BJ (cell line): ENCODE measurements at regions not wholly inside any gene's neighbourhood (a gene's known extent, or its start where the extent isn't known, plus 50 kb on each side); places are given as distances from the start of the nearest gene placed in this dataset.

ENCODE experiments used
- CTCF ChIA-PET: fragments of 350-600 bp; formaldehyde crosslinking; extraction: SDS; loops from one replicate; lab custom pipeline; 2021; ENCODE audit warnings: antibody characterized with exemption, inconsistent platforms; lab: Yijun Ruan, JAX
- POLR2A ChIA-PET: fragments of 300-600 bp; sonication (Branson Sonifier 250); formaldehyde crosslinking; extraction: SDS; loops from one replicate; lab custom pipeline; 2021; ENCODE audit warnings: antibody characterized with exemption; lab: Charles Lee
- DNase-seq: peaks from one replicate; pipeline ENCODE4 v3.0.0-alpha.2; 2011; ENCODE audit warnings: low read depth
- H3K27me3 ChIP-seq: 2 replicates; pipeline ENCODE4 v1.6.0; 2011; ENCODE audit warnings: low read length; ENCODE audit not compliant: control insufficient read depth, insufficient read depth
- H3K36me3 ChIP-seq: 2 replicates; pipeline ENCODE4 v1.5.1; 2011; ENCODE audit warnings: low read length; ENCODE audit not compliant: control insufficient read depth, insufficient read depth
- H3K4me3 ChIP-seq: 2 replicates; pipeline ENCODE4 v1.5.1; 2011; ENCODE audit warnings: low read depth, mild to moderate bottlenecking, control low read depth, low read length
- CTCF ChIP-seq: IDR thresholded peaks from 2 replicates; pipeline ENCODE4 v1.5.1; 2011; ENCODE audit warnings: low read depth, mild to moderate bottlenecking, control low read depth, inconsistent platforms, low read length, moderate library complexity; ENCODE audit not compliant: insufficient read depth

DNA sequence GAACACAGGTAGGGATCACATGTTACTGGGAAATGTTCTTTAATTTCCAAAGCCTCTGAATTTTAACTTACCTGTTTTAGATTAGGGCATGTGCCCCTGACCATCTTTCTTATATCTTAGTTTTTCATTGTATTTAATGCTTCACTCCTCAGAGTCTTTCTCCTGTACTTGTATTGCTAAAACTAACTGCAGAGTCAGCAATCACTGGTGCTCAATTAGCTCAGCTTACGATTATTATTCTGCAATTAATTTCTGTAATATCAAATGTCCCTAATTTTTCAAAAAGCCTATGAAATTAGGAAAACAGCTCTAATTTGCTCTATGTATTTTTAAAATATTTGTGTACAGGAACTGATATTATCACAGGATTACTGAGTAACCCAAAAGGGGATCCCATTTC is 693.2 kb upstream of the SLC8A1 start:
- DNase-seq, result no peak
- Histone ChIP-seq H3K4me3 (no peak overlapping the region), H3K36me3 (no peaks in the 10 kb centered on the region), H3K27me3 (no peaks in the 10 kb centered on the region)
- TF ChIP-seq CTCF, result no peak
- CTCF ChIA-PET, result no interaction called here
- POLR2A ChIA-PET, result no interaction called here

DNA sequence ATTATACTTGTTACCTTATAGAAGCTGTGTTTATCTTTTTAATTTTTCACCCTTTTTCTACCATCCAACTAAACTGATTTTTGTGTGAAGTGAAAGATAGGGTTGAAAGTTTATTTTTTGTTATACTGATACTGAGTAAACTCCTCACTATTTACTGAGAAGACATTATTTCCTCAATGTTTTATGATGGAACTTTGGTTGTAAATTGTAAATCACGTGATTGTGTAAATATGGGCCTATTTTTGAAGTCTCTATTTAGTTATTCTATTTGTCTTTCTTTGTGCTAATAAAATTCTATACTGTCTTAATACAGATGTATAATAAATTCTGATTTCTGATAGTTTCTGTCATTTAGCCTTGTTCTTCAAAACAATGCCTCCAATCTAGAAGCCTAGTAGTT is 697.2 kb upstream of the SLC8A1 start:
- ChIA-PET POLR2A (no interaction called here), CTCF (no interaction called here)
- no peak for DNase-seq
- Histone ChIP-seq H3K27me3 (no peaks in the 10 kb centered on the region), H3K36me3 (no peaks in the 10 kb centered on the region), H3K4me3 (no peak overlapping the region)
- TF ChIP-seq CTCF, result no peak

DNA sequence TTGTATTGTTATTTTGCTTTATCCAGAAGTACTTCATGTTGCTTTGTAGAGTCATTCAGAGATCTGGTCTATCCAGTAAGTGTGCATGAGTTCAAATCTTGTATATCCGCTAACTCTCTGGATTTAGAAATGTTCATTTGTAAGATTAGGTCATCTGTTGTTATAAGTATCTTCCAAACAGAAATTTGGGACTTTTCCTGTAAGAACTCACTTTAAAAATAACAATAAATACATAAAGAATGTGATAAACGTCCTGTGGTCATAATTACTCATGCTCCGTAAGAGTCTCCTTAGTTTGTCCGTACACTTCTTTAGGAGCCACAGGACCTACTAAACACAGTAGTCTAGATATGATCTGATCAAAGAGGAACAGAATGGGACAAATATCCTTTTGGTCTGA is 699.9 kb upstream of the SLC8A1 start:
- ChIA-PET CTCF (no interaction called here), POLR2A (no interaction called here)
- no peak for DNase-seq
- no peak overlapping the region for H3K4me3 ChIP-seq
- TF ChIP-seq CTCF, result no peak
- no peaks in the 10 kb centered on the region for H3K27me3 ChIP-seq
- no peaks in the 10 kb centered on the region for H3K36me3 ChIP-seq

DNA sequence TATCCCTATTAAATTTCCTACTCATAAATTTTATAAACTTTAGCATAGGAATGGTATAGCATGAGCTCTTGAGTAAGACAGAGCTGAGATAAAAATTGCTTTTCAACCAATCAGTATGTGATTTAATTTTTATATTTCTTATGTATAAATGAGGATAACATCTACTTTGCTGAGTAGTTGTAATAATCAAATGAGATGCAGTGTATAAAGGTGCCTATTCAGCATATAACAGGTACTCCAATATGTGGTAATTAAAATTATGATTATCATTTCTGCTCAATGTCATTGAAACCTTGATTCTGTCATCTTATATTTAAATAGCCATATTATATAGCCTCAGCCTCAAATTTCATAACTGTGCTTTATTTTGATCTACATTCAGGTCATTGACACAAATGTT is 700.4 kb upstream of the SLC8A1 start:
- DNase-seq, result no peak
- ChIA-PET CTCF (no interaction called here), POLR2A (no interaction called here)
- no peak for TF ChIP-seq CTCF
- no peaks in the 10 kb centered on the region for H3K36me3 ChIP-seq
- no peaks in the 10 kb centered on the region for H3K27me3 ChIP-seq
- H3K4me3 ChIP-seq, result no peak overlapping the region

GRCh38 chr2:41160439-41160838 is 708.5 kb upstream of the SLC8A1 start:
- CTCF ChIA-PET, result no interaction called here
- DNase-seq, result no peak
- POLR2A ChIA-PET, result no interaction called here

More at GRCh38 chr2:41160439-41160838, 708.5 kb upstream of the SLC8A1 start:
- H3K27me3 ChIP-seq, result no peaks in the 10 kb centered on the region
- no peaks in the 10 kb centered on the region for H3K36me3 ChIP-seq
- no peak for TF ChIP-seq CTCF
- H3K4me3 ChIP-seq, result no peak overlapping the region
